ENCODE measurements at regions not wholly inside any gene's neighbourhood (a gene's known extent, or its start where the extent isn't known, plus 50 kb on each side); places are given as distances from the start of the nearest gene placed in this dataset.
"Not testable (repeated sequence)": the region's sequence is repeated elsewhere in the genome, so short reads cannot be mapped to it uniquely, and the experiment has no call there.

- DNase-seq: no peak
These were observed 885.3 kb downstream of the XPNPEP1 start for GRCh38 chr10:109037978-109038377.

- no peak for DNase-seq
These were observed 892.6 kb downstream of the XPNPEP1 start for GRCh38 chr10:109030581-109031210.

- no peak for DNase-seq
These were observed 893.4 kb downstream of the XPNPEP1 start for GRCh38 chr10:109029870-109030269.

GRCh38 chr10:109027534-109028185 lies 895.7 kb downstream of the XPNPEP1 start:
- no peak for DNase-seq

- DNase-seq: no peak
These were observed 898.1 kb downstream of the XPNPEP1 start for GRCh38 chr10:109025172-109025571.

- no peak for DNase-seq
These were observed 900.8 kb downstream of the XPNPEP1 start for GRCh38 chr10:109022417-109023049.

GRCh38 chr10:109019001-109019424 lies 904.3 kb downstream of the XPNPEP1 start:
- DNase-seq: no peak

- DNase-seq: no peak
These were observed 915.8 kb downstream of the XPNPEP1 start for GRCh38 chr10:109007514-109007913.

GRCh38 chr10:108990441-108990840 lies 932.9 kb downstream of the XPNPEP1 start:
- no peak for DNase-seq

- no peak for DNase-seq
These were observed 933.3 kb downstream of the XPNPEP1 start for GRCh38 chr10:108989976-108990375.

- no peak for DNase-seq
These were observed 941.2 kb downstream of the XPNPEP1 start for GRCh38 chr10:108982159-108982558.

- no peak for DNase-seq
These were observed 942.4 kb downstream of the XPNPEP1 start for GRCh38 chr10:108980869-108981268.

- DNase-seq: no peak
These were observed 947.8 kb downstream of the XPNPEP1 start for GRCh38 chr10:108975459-108976058.

GRCh38 chr10:108970016-108970415 lies 953.3 kb downstream of the XPNPEP1 start:
- no peak for DNase-seq

- DNase-seq: no peak
These were observed 956.9 kb downstream of the XPNPEP1 start for GRCh38 chr10:108966411-108966810.

- no peak for DNase-seq
These were observed 957.3 kb downstream of the XPNPEP1 start for GRCh38 chr10:108966005-108966404.

- DNase-seq: no peak
These were observed 961.1 kb downstream of the XPNPEP1 start for GRCh38 chr10:108962172-108962571.

- no peak for DNase-seq
These were observed 965.6 kb downstream of the XPNPEP1 start for GRCh38 chr10:108957681-108958080.

- DNase-seq: no peak
These were observed 967.2 kb downstream of the XPNPEP1 start for GRCh38 chr10:108956149-108956548.

GRCh38 chr10:108920029-108920428 lies 1003.3 kb downstream of the XPNPEP1 start:
- DNase-seq: not testable (repeated sequence)

- no peak for DNase-seq
These were observed 1010.0 kb downstream of the XPNPEP1 start for GRCh38 chr10:108913300-108913699.

- DNase-seq: no peak
These were observed 1011.3 kb downstream of the XPNPEP1 start for GRCh38 chr10:108911814-108912541.

GRCh38 chr10:108908096-108908495 lies 1015.2 kb downstream of the XPNPEP1 start:
- no peak for DNase-seq

All from NCI-H1092 treated with DMSO at 0.1 percent for 48 hours (cell line).